SK-N-SH treated with all-trans-retinoic acid at 6 μM for 48 hours (cell line): ENCODE measurements at regions not wholly inside any gene's neighbourhood (a gene's known extent, or its start where the extent isn't known, plus 50 kb on each side); places are given as distances from the start of the nearest gene placed in this dataset.
"Not testable (repeated sequence)": the region's sequence is repeated elsewhere in the genome, so short reads cannot be mapped to it uniquely, and the experiment has no call there.

Experiments
- ATAC-seq: fragments of 200-7000 bp; cut with Tn5 transposase; 3 replicates; pipeline ENCODE4 v1.9.1; 2020; ENCODE audit warnings: mild to moderate bottlenecking, moderate library complexity
- ARNTL ChIP-seq: fragments of 450-650 bp; formaldehyde crosslinking; IDR thresholded peaks from 2 replicates; pipeline ENCODE4 v1.5.0; 2020; ENCODE audit warnings: low read depth, mild to moderate bottlenecking, moderate library complexity, borderline replicate concordance
- GLIS3 ChIP-seq: fragments of 250-450 bp; sonication (Bioruptor Pico); IDR thresholded peaks from 2 replicates; pipeline ENCODE4 v1.5.0; 2020; ENCODE audit warnings: mild to moderate bottlenecking, moderate library complexity
- ISL1 ChIP-seq: fragments of 250-450 bp; sonication (Bioruptor Pico); IDR thresholded peaks from 2 replicates; pipeline ENCODE4 v2.1.2; 2022; ENCODE audit warnings: mild to moderate bottlenecking, moderate library complexity
- OSR1 ChIP-seq: fragments of 250-450 bp; sonication (Bioruptor Pico); IDR thresholded peaks from 2 replicates; pipeline ENCODE4 v1.8.0; 2022; ENCODE audit warnings: moderate library complexity, mild to moderate bottlenecking, inconsistent platforms
- PPARA ChIP-seq: fragments of 250-450 bp; sonication (Bioruptor Pico); IDR thresholded peaks from 2 replicates; pipeline ENCODE4 v1.5.0; 2020; ENCODE audit warnings: mild to moderate bottlenecking, borderline replicate concordance
- RARB ChIP-seq: fragments of 250-450 bp; sonication (Bioruptor Pico); IDR thresholded peaks from 2 replicates; pipeline ENCODE4 v1.8.0; 2021; ENCODE audit warnings: mild to moderate bottlenecking, moderate library complexity
- TCF4 ChIP-seq: fragments of 250-450 bp; sonication (Bioruptor Pico); IDR thresholded peaks from 2 replicates; pipeline ENCODE4 v1.8.0; 2021; ENCODE audit warnings: mild to moderate bottlenecking, moderate library complexity, borderline replicate concordance
- TOX ChIP-seq: fragments of 250-450 bp; sonication (Bioruptor Pico); IDR thresholded peaks from 2 replicates; pipeline ENCODE4 v1.8.0; 2021; ENCODE audit warnings: mild to moderate bottlenecking, moderate library complexity, borderline replicate concordance
- ZC3H10 ChIP-seq: fragments of 250-450 bp; sonication (Bioruptor Pico); IDR thresholded peaks from 2 replicates; pipeline ENCODE4 v1.5.1; 2021; ENCODE audit warnings: mild to moderate bottlenecking, moderate library complexity
- ZFP3 ChIP-seq: fragments of 250-450 bp; sonication (Bioruptor Pico); IDR thresholded peaks from 2 replicates; pipeline ENCODE4 v1.5.0; 2020; ENCODE audit warnings: mild to moderate bottlenecking, moderate library complexity
- ZFP30 ChIP-seq: fragments of 450-650 bp; formaldehyde crosslinking; IDR thresholded peaks from 2 replicates; pipeline ENCODE4 v1.5.0; 2022; ENCODE audit warnings: mild to moderate bottlenecking, moderate library complexity
- ZNF565 ChIP-seq: fragments of 450-650 bp; formaldehyde crosslinking; conservative IDR thresholded peaks from 2 replicates; pipeline ENCODE4 v1.5.0; 2020; ENCODE audit warnings: low read depth, mild to moderate bottlenecking, moderate library complexity
- TF ChIP-seq, protein P1 (sequence below): fragments of 250-450 bp; sonication (Bioruptor Pico); IDR thresholded peaks from 2 replicates; pipeline ENCODE4 v1.5.1; 2020; ENCODE audit warnings: low read depth, mild to moderate bottlenecking, moderate library complexity
- TF ChIP-seq, protein P2 (sequence below): fragments of 250-450 bp; sonication (Bioruptor Pico); IDR thresholded peaks from 2 replicates; pipeline ENCODE4 v1.5.1; 2021; ENCODE audit warnings: mild to moderate bottlenecking, moderate library complexity
- TF ChIP-seq, protein P3 (sequence below): fragments of 250-450 bp; sonication (Bioruptor Pico); IDR thresholded peaks from 2 replicates; pipeline ENCODE4 v1.8.0; 2020; ENCODE audit warnings: mild to moderate bottlenecking, moderate library complexity, borderline replicate concordance
- TF ChIP-seq, protein P4 (sequence below): fragments of 250-450 bp; sonication (Bioruptor Pico); IDR thresholded peaks from 2 replicates; pipeline ENCODE4 v1.8.0; 2021; ENCODE audit warnings: low read depth, mild to moderate bottlenecking, moderate library complexity, borderline replicate concordance

DNA sequence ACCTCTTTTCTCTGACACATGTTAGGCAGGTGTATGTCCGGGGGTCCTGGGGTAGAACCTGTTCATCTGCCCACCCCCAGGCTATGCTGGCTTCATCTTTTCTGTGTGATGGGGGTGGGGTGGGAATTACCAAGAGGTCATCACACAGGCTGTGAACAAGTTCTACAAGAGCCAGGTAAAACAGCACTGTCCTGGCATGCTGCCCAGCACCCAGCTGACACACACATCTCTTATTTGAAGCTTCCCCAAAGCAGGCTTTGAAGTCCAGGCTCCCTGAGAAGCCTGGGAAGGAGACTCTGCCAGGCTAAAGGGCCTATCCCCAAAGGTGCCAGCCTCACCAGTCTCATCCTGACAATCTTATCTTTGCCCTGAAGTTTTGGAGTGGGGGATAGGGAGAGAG is 141.1 kb downstream of the ALG10 start:
- TF ChIP-seq OSR1 (CRISPR knock-in tag) (no peak), TCF4 (CRISPR knock-in tag) (no peak), ZC3H10 (CRISPR knock-in tag) (no peak), ZNF565 (CRISPR knock-in tag) (no peak), ZFP3 (no peak), ZFP30 (CRISPR knock-in tag) (no peak), PPARA (CRISPR knock-in tag) (no peak)
- TF ChIP-seq, protein P1, sequence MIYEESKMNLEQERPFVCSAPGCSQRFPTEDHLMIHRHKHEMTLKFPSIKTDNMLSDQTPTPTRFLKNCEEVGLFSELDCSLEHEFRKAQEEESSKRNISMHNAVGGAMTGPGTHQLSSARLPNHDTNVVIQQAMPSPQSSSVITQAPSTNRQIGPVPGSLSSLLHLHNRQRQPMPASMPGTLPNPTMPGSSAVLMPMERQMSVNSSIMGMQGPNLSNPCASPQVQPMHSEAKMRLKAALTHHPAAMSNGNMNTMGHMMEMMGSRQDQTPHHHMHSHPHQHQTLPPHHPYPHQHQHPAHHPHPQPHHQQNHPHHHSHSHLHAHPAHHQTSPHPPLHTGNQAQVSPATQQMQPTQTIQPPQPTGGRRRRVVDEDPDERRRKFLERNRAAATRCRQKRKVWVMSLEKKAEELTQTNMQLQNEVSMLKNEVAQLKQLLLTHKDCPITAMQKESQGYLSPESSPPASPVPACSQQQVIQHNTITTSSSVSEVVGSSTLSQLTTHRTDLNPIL (CRISPR knock-in tag) = no peak
- TF ChIP-seq, protein P2, sequence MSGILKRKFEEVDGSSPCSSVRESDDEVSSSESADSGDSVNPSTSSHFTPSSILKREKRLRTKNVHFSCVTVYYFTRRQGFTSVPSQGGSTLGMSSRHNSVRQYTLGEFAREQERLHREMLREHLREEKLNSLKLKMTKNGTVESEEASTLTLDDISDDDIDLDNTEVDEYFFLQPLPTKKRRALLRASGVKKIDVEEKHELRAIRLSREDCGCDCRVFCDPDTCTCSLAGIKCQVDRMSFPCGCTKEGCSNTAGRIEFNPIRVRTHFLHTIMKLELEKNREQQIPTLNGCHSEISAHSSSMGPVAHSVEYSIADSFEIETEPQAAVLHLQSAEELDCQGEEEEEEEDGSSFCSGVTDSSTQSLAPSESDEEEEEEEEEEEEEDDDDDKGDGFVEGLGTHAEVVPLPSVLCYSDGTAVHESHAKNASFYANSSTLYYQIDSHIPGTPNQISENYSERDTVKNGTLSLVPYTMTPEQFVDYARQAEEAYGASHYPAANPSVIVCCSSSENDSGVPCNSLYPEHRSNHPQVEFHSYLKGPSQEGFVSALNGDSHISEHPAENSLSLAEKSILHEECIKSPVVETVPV = no peak
- TF ChIP-seq, protein P3, sequence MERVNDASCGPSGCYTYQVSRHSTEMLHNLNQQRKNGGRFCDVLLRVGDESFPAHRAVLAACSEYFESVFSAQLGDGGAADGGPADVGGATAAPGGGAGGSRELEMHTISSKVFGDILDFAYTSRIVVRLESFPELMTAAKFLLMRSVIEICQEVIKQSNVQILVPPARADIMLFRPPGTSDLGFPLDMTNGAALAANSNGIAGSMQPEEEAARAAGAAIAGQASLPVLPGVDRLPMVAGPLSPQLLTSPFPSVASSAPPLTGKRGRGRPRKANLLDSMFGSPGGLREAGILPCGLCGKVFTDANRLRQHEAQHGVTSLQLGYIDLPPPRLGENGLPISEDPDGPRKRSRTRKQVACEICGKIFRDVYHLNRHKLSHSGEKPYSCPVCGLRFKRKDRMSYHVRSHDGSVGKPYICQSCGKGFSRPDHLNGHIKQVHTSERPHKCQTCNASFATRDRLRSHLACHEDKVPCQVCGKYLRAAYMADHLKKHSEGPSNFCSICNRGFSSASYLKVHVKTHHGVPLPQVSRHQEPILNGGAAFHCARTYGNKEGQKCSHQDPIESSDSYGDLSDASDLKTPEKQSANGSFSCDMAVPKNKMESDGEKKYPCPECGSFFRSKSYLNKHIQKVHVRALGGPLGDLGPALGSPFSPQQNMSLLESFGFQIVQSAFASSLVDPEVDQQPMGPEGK (CRISPR knock-in tag) = no peak
- ATAC-seq = no peak

DNA sequence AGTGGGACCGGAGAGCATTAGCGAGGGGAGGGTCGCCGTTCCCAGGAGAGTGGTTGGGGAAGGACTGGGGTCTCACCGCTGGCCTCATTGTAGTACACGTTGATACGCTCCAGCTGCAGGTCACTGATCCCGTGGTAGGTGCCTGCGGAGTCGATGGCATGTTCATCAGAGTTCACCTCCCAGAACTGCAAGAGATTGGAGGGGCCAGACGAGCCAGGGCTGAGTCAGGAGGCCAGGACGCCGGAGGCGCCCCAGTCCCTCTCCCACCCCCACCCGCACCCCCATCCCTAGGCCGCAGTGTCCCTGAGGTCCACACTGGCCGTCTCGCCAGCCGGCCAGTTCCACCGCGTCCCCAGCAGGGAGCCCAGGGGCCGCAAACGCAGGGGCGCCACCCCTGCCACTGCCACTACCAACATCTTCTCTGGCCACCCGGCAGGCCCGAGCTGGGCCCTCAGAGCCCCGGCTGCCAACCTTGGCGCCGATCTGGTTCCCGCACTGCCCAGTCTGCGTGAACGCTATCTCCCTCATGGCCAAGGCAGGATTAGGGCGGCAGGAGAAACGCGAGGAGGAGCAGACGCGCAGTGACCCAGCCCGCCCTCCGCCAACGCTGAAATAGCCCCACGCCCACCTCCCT is 144.2 kb downstream of the ALG10 start:
- ATAC-seq = no peak
- TF ChIP-seq ZNF565 (CRISPR knock-in tag) (no peak), ZFP3 (no peak), ISL1 (CRISPR knock-in tag) (no peak)
- TF ChIP-seq, protein P2 = no peak
- TF ChIP-seq, protein P1 (CRISPR knock-in tag) = no peak
- TF ChIP-seq, protein P4, sequence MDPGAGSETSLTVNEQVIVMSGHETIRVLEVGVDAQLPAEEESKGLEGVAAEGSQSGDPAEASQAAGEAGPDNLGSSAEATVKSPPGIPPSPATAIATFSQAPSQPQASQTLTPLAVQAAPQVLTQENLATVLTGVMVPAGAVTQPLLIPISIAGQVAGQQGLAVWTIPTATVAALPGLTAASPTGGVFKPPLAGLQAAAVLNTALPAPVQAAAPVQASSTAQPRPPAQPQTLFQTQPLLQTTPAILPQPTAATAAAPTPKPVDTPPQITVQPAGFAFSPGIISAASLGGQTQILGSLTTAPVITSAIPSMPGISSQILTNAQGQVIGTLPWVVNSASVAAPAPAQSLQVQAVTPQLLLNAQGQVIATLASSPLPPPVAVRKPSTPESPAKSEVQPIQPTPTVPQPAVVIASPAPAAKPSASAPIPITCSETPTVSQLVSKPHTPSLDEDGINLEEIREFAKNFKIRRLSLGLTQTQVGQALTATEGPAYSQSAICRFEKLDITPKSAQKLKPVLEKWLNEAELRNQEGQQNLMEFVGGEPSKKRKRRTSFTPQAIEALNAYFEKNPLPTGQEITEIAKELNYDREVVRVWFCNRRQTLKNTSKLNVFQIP (CRISPR knock-in tag) = no peak

DNA sequence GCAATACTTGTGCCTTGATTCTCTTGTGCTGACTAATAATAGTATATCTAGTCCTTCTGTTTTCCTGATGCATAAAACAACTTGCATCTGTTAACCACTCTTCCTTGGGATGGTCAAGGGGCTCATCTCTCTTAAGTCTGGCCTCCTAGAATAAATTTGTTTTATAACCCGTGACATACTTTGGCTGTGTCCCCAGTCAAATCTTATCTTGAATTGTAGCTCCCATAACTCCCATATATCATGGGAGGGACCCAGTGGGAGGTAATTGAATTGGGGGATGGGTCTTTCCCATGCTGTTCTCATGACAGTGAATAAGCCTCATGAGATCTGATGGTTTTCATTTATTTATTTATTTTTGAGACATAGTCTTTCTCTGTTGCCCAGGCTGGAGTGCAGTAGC is 146.2 kb downstream of the ALG10 start:
- ATAC-seq = not testable (repeated sequence)

DNA sequence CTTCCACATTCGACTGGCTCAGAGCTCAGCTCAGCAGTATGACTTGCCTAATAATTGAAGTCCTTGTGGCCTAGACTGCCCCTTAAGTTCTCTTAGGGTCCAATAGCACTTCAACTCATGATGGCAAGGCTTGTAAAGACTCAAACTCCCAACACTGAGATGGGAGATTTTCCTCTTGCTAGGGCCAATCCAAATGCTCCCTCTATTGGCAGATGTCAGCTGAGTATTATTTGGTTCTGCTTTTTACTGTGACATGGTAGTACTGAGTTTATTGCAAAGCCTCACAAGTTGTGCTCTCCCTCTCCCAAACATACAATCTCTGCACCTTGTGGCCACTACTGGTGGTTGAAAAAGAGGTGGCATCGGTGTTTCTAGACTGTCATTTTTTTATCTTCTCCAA is 164.2 kb downstream of the ALG10 start:
- ATAC-seq = no peak
- TF ChIP-seq, protein P1 (CRISPR knock-in tag) = no peak

DNA sequence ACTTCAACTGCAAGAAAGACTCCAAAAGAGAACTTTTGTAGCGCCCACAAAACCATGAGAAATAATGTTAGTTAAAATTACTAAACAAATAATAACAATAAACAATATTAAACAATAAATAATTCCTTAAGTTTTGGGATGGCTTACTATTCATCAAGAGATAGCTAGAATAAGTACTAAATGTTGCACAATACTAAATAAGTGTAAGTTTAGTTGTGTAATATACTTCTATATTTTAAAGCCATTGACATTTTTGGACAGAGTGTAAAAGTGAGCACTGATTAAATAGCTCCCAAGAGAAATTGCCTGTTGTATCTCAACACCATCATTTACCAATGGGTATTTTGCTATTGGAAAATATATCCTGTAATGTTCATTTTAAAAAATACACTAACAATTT is 166.7 kb downstream of the ALG10 start:
- no peak for ATAC-seq
- TF ChIP-seq TOX (no peak), ZFP3 (no peak), ARNTL (CRISPR knock-in tag) (no peak), GLIS3 (no peak), PPARA (CRISPR knock-in tag) (no peak), RARB (CRISPR knock-in tag) (no peak)
- TF ChIP-seq, protein P1 (CRISPR knock-in tag) = no peak
- TF ChIP-seq, protein P2 = no peak
